ENCODE measurements at regions not wholly inside any gene's neighbourhood (a gene's known extent, or its start where the extent isn't known, plus 50 kb on each side); places are given as distances from the start of the nearest gene placed in this dataset.
"Not testable (repeated sequence)": the region's sequence is repeated elsewhere in the genome, so short reads cannot be mapped to it uniquely, and the experiment has no call there.

DNA sequence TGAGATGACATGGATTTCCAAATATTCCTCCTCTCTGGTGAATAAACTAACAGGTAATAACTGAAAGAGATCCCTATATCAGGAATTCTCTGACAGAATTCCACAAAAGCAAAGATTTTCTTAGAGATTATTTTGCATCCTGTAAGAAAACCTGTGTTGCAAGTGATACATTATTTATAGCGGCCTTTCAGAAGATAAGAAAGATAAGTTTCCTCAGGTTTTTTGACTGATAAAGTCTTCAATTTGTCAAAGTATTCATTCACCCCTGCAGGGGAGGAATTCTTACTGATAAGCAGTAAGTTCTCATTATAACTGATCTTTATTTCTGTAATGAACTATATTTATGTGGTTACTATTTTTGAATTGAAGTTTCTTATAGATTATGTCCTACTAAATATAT, 554.0 kb downstream of the ARL4A start:
- DNase-seq: no peak

GRCh38 chr7:13257661-13258060, 570.2 kb downstream of the ARL4A start:
- DNase-seq: no peak

GRCh38 chr7:13258386-13258785, 571.0 kb downstream of the ARL4A start:
- no peak for DNase-seq

DNA sequence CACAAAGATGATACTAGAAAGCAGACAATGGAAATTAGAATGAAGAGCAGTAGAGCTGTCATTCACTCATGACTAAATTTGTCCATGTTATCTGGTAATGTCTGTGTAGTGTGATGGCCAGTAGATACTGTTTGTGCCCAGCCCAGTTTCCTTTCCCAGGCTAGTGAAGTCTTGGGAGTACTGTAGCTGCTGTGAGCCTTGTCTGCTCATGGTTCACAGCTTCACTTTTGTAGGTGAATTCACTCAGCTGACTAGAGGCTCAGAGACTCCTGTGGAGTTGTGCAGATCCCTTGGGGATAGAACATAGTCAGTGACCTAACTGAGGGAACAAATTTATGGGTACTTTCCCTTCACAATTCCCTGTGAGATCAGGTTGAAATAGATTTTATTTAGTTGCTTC, 572.5 kb downstream of the ARL4A start:
- DNase-seq: no peak

DNA sequence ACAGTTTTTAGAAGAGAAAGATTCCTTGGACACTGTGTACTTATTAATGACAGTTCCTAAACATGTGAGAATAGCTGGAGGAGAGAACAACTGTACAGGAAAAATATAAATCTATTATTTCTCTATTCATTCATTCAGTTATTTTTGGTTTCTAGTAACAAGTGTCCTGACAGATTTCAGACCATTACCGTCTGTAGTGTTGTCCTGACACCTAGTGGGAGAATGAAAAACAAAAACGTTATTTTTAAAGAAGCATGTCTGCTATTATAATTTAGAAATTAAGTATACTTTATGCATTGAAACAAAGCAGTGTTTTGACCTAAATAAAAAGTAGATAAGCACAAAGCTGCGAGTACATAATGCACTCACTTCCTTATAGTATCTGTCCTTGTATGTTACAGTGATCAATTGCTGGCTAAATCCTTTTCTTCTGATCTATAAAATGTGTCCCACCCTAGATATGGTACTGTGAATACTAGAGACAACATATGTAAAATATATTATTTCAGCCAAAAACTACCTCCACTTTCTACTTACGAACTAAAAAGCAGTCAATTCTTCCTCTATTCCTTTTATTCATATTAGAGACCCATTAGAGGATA, 575.6 kb downstream of the ARL4A start:
- DNase-seq: peak in 1 of 2 experiments; percentile 4

GRCh38 chr7:13265271-13265670, 577.8 kb downstream of the ARL4A start:
- DNase-seq: no peak

GRCh38 chr7:13274205-13274604, 586.8 kb downstream of the ARL4A start:
- DNase-seq: not testable (repeated sequence)

GRCh38 chr7:13276977-13277376, 589.5 kb downstream of the ARL4A start:
- no peak for DNase-seq

GRCh38 chr7:13278020-13278419, 590.6 kb downstream of the ARL4A start:
- no peak for DNase-seq

DNA sequence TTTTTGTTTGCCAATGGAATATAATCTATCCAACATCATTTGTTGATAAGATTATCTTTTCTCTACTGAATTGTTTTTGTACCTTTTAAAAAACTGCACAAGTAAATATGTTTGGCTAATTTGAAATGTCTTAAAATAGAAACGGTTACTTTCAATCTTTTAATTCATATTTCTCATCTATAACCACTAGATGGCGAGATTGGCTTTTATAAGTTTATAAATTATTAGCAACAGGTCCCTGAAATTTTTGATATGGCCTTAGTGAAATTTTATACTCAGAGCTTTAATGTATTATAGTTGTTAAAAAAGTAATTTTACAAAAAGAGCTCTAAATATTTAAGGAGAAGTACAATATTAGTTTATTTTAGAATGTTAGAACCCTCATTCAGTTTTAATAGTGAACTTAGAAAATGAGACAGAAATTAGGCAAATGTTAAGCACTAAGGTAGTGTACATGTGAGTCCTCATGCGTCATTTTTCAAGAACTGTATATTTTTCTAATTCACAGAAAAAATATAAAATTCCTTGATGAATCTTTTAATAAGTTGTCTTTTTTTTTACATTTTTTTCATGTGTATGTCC, 592.5 kb downstream of the ARL4A start:
- DNase-seq: peak; percentile 28 to 41

GRCh38 chr7:13282377-13282980, 595.0 kb downstream of the ARL4A start:
- DNase-seq: no peak

- DNase-seq: no peak
Measured at GRCh38 chr7:13286916-13287315, 599.5 kb downstream of the ARL4A start.

DNA sequence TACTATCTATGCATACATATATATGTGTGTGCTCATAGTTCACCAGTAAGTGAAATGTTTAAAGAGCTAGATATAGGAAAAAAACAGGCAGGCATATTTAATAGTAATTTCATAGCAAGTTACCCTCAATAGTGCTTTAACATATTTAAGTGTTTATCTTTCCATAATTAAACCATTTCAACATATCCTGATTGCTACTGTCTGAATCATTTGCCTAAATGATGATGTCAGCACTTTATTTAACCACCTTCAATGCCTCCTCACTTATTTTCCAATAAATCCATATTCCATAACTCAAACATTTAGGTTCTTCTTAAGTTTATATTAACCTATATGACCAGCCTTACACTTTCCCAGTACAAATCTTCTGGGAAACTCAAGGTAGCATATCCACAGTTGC, 601.1 kb downstream of the ARL4A start:
- no peak for DNase-seq

- DNase-seq: no peak
Measured at GRCh38 chr7:13290975-13291374, 603.5 kb downstream of the ARL4A start.

DNA sequence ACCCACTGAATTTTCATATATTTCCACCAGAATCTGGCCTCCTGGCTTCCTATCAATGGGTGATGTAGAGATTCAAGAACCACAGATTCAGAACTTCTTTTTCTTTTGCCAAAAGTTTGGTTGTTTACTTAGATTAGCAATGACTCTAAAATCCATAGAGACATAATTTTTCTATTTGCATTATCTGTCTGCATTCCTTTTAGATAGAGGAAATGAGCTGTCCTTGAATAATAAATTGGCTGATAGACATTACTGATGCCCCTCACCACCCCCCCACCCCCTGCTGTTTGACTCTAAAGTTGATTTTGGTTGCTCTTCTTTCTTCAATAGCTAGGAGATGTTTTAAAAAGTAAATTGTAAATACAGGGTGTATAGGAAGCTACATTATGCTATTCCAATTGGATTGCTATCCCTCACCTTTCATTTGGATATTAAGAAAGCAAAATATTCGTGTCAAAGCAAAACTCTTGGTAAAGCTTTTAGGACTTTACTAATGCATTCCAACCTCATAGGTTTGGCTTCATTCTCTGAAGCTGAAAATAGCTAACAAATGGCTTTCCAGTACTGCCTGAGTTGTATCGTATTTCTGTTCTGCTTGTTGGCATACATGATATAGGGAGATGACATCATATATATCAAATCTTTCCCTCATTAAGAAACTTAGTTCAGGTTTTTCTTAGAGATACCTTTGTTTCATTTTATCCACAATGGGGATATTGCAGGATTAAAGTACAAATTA, 606.0 kb downstream of the ARL4A start:
- DNase-seq: no peak

DNA sequence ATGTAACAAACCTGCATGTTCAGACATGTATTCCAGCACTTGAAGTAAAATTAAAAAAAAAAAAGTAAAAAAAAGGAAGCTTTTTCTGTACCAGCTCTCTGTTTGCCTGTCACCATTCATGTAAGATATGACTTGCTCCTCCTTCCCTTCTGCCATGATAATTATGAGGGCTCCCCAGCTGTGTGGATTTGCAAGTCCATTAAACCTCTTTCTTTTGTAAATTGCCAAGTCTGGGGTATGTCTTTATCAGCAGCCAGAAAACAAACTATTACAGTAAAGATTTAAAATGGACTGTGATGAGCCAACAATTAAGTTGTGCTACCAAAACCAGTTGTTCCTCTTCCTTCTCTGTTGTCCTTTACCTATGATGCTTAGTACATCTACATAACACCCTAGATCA, 619.6 kb downstream of the ARL4A start:
- no peak for DNase-seq

DNA sequence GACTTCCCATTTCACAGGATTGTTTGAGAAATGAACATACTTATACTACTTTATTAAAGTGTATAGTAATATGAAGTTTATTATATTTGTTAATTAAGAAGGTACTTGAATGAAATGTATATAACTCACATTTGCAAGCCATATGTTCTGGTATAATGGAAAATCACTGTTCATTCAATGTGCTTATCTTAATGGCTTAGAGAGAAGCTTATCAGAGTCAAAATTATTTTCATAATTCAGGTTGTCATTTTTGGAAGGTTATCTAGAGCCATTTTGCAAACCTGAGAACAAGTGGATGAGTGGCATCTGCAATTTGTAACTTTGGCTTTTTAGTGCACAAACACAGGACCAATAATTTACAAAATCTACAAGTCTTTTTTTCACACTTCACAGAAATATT, 621.0 kb downstream of the ARL4A start:
- no peak for DNase-seq

DNA sequence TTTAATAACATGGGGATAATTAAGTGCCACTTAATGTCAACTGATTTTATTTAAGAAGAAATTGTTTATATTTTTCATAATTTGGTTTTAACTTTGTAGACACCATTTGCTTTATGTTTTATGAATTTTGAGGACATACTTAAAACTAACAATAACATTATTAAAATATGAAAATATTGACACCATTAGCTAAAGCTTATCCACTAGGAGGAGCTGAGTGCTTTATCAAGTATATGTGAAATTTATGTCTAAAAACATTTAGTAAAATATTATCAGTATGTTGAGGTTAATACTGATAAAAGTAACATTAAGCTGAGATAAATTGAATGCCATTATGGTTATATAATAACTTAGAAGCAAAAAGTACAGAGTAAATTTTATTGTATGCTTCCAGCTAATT, 622.1 kb downstream of the ARL4A start:
- no peak for DNase-seq

DNA sequence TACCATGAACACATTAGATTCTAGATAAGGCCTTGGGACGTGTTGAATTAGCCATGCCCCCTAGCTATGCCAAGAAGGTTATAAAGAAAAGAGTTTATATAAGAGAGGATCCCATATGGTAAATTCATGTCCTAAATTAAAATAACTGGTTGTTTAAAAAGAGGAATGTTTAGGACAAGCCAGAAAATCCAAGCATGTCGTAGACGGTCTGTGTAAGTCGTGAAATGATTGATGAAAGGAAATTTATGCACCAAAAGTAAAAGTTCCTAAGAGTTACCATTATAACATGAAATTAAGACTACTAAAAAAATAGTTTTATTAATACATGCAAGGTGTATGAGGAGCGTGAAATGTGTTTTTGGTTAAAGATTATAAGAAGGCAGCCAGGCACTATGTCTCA, 624.9 kb downstream of the ARL4A start:
- no peak for DNase-seq

DNA sequence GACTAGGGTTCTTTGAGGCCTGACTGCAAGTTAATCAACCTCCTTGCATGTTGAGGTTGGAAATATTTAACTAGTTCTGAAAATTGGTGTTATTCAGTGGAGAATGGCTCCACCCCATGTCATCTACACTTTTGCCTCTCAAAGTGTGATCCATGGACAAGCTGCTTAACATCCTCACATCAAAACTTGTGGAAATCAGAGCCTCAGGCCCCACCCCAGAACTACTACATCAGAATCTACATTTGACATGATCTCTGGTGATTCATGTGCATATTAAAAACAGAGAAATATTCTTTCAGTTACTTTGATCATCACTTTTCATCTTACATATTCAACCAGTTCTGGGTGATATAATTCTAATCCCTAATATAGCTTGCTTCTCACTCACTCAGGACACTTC, 632.9 kb downstream of the ARL4A start:
- no peak for DNase-seq

GRCh38 chr7:13321316-13321715, 633.9 kb downstream of the ARL4A start:
- DNase-seq: no peak

DNA sequence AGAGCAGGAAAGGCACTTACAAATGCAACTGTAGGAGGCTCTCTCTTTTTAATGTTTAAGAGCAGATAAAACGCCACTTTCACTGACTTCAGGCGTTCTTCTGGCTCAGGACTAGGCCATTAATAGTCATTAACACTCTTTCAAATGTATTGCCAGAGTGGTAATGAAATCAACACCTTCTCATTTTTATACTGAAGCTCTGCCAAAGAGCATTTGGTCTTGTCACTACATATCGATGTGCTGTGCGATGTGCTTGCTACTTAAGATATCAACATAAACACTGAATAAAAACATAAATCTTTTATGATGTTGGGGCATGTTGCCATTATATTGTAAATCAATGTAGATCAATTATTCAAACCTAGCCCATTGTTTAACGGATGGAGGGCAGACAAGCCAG, 634.7 kb downstream of the ARL4A start:
- no peak for DNase-seq

DNA sequence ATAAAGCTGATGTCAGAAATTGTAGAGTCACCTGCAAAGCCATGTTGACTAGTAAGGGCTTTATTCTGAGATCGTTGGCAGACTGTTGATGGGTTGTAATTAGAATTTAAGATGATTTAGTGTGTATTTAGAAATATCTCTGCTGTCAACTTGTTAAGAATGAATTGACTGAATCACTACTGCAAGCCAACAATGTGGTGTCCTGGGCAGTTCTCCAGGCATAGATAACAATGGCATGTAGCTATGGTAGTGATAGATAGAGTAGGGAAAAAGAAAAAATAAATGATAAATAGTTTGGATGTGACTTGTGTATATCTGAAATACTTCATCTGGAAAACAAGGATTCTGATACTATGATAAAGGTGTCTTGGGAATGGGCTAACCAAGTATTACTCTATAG, 640.2 kb downstream of the ARL4A start:
- no peak for DNase-seq

DNA sequence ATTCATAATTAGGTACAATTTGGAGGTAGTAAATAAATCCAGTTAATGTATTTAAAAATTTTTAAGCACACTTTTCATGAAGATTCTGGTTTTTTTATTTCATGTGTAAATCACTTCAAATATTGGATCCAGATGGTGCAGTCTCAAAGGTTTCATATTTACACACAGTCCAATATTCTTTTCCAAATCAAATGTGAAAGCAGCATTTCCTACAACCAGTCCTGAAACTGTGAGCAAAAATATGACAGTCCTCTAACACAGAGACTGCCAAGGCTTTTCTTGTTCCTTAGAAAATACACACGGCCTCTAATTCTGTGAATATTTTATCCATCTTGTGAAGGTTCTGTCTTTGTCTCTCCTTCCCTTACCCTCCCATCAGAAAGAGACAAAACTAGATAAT, 645.9 kb downstream of the ARL4A start:
- no peak for DNase-seq
